CD4-positive, alpha-beta T cell treated with Interleukin-4 for 1 hour (primary cell): ENCODE measurements at regions not wholly inside any gene's neighbourhood (a gene's known extent, or its start where the extent isn't known, plus 50 kb on each side); places are given as distances from the start of the nearest gene placed in this dataset.
A peak's percentile ranks its signal among the peaks of the same experiment; 100 is the strongest.
"Not testable (repeated sequence)": the region's sequence is repeated elsewhere in the genome, so short reads cannot be mapped to it uniquely, and the experiment has no call there.

Experiments used
- DNase-seq, 2 donors: peaks; one replicate each; pipeline ENCODE4 v3.0.0-alpha.2; 2020 to 2022

DNA sequence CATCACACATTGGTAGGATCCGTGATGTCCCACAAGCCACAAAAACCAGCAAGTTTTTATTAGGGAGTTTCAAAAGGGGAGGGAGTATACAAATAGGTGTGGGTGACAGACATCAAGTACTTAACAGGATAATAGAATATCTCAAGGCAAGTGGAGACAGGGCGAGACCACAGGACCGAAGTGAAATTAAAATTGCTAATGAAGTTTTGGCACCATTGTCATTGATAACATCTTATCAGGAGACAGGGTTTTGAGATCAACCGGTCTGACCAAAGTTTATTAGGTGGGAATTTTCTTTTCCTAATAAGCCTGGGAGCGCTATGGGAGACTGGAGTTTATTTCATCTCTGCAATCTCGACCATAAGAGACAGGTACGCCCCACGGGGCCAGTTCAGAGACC, 178.5 kb downstream of the OTOP1 start:
- not testable (repeated sequence) for DNase-seq

DNA sequence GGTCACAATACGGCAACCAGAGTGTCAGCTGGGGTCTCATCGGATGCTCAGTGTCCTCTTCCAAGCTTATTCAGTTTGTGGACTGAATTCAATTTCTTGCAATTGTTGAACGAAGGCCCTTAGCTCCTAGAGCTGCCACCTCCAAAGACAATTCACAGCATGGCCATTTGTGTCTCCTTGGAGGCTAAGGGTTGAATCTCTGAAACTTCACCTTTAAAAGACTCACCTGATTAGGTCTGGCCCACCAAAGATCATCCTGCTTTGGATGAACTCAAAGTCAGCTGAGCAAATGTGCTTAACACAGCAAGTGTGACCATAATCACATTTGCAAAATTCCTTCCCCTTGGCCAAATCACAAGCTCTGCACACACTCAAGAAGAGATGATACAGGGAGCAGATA, 175.9 kb downstream of the OTOP1 start:
- not testable (repeated sequence) for DNase-seq

DNA sequence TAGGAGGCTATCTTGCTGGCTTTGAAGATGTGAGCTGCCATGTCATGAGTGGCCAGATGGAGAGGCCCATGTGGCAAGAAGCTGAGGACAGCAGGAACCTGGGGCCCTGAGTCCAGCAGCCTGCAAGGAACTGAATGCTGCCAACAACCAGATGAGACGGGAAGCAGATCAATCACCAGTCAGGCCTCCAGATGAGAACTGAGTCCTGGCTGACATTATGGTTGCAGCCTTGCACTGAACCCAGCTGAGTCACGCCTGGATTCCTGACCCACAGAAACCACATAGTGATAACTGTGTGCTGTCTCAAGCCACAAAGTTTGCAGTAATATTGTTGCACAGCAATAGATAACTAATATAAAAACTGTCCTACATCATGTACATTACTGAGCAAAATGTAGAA, 173.8 kb downstream of the OTOP1 start:
- DNase-seq, result not testable (repeated sequence)

DNA sequence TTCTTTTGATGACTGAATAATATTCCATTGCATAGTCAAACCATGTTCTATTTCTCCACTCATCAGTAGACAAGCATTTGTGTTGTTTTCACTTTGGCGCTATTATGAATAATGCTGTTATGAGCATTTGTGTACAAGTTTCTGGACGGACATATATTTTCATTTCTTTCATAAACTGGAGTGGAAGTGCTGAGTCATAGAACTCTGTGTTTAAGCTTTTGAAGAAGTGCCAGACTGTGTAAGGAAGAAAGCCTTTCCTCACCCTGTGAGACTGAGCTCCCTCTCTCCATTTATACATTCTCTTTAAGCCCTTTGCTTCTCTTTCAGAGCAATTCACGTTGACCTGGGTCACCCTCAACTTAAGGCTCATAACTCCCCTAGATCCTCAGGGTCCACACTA, 169.5 kb downstream of the OTOP1 start:
- not testable (repeated sequence) for DNase-seq

DNA sequence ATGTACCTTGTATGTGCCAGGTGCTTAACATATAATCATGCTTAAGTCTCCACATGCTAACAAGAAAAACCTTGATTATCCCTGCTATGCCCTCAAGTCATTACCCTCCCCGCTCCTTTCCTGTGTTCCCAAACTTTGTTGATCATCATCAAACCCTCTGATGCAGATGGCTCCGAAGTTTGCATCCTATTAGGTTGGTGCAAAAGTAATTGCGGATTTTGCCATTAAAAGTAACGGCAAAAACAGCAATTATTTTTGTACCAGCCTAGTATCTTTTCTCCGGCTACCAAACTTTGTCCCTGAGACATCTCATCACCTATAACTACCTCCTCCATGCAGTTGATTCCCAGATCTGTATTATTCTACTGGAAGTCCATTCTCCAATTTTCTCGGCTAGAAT, 142.6 kb downstream of the OTOP1 start:
- not testable (repeated sequence) for DNase-seq

DNA sequence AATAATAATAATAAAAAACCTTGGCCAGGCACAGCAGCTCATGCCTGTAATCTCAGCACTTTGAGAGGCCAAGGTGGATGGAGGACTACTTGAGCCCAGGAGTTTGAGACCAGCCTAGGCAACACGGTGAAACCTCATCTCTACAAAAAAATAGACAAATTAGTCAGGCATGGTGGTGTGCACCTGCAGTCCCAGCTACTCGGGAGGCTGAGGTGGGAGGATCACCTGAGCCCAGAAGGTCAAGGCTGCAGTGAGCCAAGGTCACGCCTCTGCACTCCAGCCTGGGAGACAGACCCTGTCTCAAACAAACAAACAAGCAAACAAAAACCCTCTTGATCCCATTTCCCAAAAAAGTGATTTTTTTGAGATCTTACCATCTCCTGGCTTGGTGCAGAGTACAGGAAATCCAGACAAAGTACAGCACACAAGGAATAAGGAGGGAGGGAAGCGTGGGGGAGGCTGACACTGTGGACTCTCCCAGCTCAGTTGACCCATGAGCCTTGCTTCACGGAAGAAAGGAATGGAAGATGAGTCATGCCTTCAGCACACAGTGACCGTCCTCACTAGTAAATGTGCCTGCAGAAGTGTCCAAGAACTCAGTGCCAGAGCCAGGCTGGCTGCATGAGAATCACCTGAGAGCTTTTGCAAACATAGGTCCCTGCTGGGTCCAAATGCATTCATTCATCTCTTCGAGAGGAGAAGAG, 136.9 kb downstream of the OTOP1 start:
- not testable (repeated sequence) for DNase-seq

DNA sequence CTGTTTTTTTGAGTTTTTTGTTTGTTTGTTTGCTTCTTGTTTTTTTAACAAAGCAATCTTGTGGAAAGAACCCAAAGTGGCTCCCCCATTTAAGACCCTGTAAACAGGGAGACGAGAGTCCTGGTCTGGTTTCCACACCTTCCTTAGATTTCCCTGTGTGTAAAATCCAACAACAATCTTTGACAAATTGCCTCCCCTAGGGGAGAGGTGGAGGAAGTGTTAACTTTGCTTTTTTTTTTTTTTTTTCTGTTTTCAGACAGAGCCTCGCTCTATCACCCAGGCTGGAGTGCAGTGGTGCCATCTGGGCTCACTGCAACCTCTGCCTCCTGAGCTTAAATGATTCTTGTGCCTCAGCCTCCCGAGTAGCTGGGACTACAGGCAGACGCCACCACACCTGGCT, 136.0 kb downstream of the OTOP1 start:
- not testable (repeated sequence) for DNase-seq

DNA sequence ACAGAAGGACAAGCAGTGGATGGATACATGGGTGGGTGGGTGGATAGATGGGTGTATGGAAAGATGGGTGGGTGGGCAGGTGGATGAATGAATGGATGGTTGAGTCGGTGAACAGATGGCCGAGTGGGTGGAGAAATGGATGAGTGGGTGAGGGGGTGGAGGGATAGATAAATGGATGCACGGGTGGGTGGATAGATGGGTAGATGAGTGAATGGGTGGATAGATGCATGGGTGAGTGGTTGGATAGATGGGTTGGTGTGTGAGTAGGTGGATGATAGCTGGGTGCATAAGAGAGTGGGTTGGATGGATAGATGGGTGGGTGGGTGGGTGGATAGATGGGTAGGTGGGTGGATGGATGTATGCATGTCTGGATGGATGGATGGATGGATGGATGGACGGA, 134.6 kb downstream of the OTOP1 start:
- DNase-seq, result not testable (repeated sequence)

DNA sequence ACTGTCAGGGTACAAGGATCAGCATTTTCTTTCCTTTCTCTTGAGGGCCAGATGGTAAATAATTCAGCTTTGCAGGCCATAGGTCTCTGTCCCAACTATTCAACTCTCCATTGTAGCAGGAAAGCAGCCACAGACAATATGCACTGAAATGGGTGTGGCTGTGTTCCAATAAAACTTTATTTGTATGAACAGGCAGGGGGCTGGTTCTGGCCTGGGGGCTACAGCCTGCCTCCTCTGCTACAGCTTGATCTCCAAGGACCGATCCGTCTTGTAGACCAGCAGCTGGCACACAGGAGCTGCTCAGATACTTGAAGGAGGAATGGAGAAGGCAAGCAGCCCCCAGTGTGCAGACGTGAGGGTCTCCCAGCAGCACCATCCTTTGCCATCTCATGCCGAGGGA, 127.1 kb downstream of the OTOP1 start:
- DNase-seq, result not testable (repeated sequence)

DNA sequence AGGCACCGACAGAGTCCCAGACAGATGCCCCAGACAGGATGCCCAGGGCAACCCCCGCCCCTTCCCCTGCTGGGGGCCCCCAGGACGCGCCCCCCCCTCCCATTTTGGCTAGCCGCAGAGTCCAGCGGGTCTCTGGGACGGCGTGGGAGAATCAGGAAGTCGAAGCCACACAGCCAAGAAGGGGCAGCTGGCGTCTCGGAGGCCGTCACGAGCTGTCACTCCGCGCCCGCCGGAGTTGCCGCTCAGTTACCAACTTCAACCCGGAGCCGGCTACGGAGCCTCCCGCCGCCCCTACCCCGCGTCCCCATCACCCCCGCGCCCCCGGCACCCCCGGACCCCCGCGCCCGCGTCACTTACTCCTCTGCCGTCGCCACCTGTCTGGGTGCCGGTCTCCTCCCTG, 119.8 kb downstream of the OTOP1 start:
- not testable (repeated sequence) for DNase-seq

DNA sequence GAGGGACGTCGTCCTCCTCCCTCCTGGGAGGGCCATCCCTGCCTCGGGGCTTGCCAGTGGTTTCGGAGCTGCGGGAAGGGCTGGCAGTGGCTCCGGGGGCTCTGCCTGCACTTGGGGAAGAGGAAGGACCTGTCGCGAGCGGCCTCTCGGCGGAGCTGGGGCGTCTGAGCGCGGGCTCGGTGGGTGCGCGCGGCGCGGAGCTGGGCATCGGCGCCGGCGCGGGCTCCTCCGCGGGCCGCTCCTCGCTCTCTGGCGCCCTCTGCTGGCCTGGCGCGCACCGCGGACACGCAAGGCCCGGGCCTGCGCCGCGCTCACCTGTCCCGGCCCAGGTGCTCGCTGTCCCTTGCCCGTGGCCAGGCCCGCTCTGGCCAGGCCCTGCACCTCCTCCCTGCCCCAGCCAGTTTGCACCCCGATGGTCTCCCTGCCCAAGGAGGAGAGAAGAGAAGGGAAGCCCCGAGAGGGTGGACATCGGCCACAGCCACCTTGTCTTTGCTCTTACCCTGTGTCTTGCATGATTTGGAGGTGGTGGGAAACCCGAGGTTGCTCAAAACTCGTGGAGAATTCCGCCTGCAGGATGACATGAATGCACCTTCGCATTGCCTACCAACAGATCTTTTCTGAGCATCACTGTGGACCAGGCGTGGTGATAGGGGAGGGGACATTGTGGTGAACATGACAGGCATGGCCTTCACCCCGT, 119.2 kb downstream of the OTOP1 start:
- peak; percentile 49 to 60 for DNase-seq

DNA sequence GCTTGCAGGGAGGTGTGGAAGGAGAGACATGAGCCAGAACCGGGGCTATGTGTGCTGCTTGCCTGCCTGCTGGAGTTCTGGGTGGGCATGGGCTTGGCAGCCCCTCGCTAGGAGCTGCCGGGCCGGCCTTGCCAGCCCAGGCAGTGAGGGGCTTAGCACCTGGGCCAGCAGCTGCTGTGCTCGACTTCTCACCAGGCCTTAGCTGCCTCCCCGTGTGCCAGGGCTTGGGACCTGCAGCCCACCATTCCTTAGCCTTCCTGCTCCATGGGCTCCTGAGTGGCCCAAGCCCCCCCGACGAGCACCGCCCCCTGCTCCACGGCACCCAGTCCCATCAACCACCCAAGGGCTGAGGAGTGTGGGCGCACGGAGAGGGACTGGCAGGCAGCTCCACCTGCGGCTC, 111.3 kb downstream of the OTOP1 start:
- not testable (repeated sequence) for DNase-seq

DNA sequence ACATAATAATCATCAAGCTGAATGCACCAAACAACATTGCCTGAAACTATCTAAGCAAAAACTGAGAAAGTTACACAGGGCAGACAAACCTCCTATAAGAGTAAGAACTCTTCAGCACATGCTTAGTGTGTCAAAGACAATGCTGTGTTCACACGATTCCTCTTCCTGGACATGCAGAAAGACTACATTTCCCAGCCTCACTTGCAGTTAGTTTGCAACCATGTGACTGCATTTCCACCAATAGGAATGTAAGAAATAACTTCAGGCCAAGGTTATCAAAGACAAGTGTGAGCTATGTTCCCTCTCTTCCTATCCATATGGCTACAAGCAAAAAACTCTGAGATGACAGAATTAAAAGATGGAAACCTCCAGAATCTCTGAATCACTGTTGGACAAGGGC, 109.8 kb downstream of the OTOP1 start:
- peak in 1 of 2 donors; percentile 35 for DNase-seq

DNA sequence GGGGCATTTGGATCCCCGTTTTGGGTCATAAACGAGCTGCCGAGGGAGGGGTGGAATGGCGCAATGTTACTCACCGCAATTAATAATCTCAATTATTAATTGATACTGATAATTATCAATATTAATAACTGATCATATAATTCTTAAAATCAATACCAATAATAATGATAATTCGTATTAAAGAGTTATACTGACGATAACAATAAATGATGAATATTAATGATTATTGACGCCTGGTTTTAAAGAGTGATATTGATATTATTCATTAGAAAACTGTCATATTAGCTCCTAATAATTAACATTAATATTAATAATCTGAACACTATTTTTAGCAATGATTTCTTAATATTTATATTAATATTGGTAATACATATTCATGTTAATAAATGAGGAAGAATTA, 92.4 kb downstream of the OTOP1 start:
- not testable (repeated sequence) for DNase-seq

DNA sequence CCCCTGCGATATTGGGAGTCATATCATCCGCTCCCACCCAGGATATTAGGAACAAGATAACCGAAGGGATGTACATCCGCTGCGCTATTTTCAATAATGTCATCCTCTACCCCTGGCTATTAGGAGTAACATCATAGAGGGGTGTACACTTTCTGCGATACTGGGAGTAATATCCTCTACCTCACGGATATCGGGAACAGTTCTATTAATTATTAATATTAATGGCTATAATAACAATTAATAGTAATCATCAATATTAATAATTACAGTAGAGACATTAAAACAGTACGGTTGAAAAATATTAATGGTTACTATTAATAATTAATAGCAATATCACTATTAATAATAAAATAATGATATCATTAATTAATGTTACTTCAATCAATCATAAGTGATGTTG, 90.1 kb downstream of the OTOP1 start:
- DNase-seq, result not testable (repeated sequence)
